PC-9 (cell line): ENCODE measurements at regions not wholly inside any gene's neighbourhood (a gene's known extent, or its start where the extent isn't known, plus 50 kb on each side); places are given as distances from the start of the nearest gene placed in this dataset.

Experiments
- BruUV-seq: library from RNA; stranded (reverse); fragments of 400-500 nt; replicated peaks from 2 replicates; lab custom pipeline; 2021; lab: Mats Ljungman, UMichigan
- CTCF ChIA-PET: fragments of 300-600 bp; sonication (Branson Sonifier 250); formaldehyde crosslinking; loops from one replicate; lab custom pipeline; 2022; ENCODE audit warnings: antibody characterized with exemption; lab: Charles Lee
- POLR2A ChIA-PET: fragments of 300-600 bp; sonication (Branson Sonifier 250); formaldehyde crosslinking; loops from one replicate; lab custom pipeline; 2022; ENCODE audit warnings: antibody characterized with exemption; ENCODE audit not compliant: unreplicated experiment; lab: Charles Lee
- DNase-seq, 2 experiments: peaks; one replicate each; pipeline versions ENCODE4 v3.0.0 to v3.0.0-alpha.2; 2015 to 2022; ENCODE audit warnings: mixed read lengths in 1 of 2
- H2AFZ ChIP-seq: fragments of 200-600 bp; sonication (generic); 2 replicates; pipeline ENCODE4 v1.8.1; 2017; ENCODE audit warnings: antibody characterized with exemption
- H3F3A ChIP-seq: fragments of 200-600 bp; sonication (generic); 2 replicates; pipeline ENCODE4 v1.8.1; 2017; ENCODE audit warnings: antibody characterized with exemption, mild to moderate bottlenecking, low read depth; ENCODE audit not compliant: insufficient read depth
- H3K27ac ChIP-seq: fragments of 200-600 bp; sonication (generic); 2 replicates; pipeline ENCODE4 v1.6.1; 2016; ENCODE audit warnings: mixed run types
- H3K27me3 ChIP-seq: fragments of 200-600 bp; sonication (generic); 2 replicates; pipeline ENCODE4 v1.6.1; 2016; ENCODE audit warnings: low read depth, mixed run types; ENCODE audit not compliant: insufficient read depth
- H3K36me3 ChIP-seq: fragments of 200-600 bp; sonication (generic); 2 replicates; pipeline ENCODE4 v1.6.1; 2016; ENCODE audit warnings: low read depth, mixed run types
- H3K4me1 ChIP-seq: fragments of 200-600 bp; sonication (generic); replicated peaks from 2 replicates; pipeline ENCODE4 v1.6.1; 2016; ENCODE audit warnings: mixed run types; ENCODE audit not compliant: insufficient read depth
- H3K4me2 ChIP-seq: fragments of 200-600 bp; sonication (generic); 2 replicates; pipeline ENCODE4 v1.6.1; 2017; ENCODE audit warnings: mixed run types
- H3K4me3 ChIP-seq: fragments of 200-600 bp; sonication (generic); 2 replicates; pipeline ENCODE4 v1.6.1; 2016; ENCODE audit warnings: mixed run types
- H3K79me2 ChIP-seq: fragments of 200-600 bp; sonication (generic); 2 replicates; pipeline ENCODE4 v1.6.1; 2017; ENCODE audit warnings: low read depth, mixed run types
- H3K9me2 ChIP-seq: fragments of 200-600 bp; sonication (generic); 2 replicates; pipeline ENCODE4 v1.8.1; 2017; ENCODE audit warnings: mild to moderate bottlenecking; ENCODE audit not compliant: insufficient read depth
- H3K9me3 ChIP-seq: fragments of 200-600 bp; sonication (generic); 2 replicates; pipeline ENCODE4 v1.8.1; 2016; ENCODE audit warnings: low read depth; ENCODE audit not compliant: insufficient read depth
- H4K20me1 ChIP-seq: fragments of 200-600 bp; sonication (generic); 2 replicates; pipeline ENCODE4 v1.8.1; 2017; ENCODE audit not compliant: insufficient read depth
- EZH2 ChIP-seq: fragments of 200-600 bp; sonication (generic); IDR thresholded peaks from 2 replicates; pipeline ENCODE4 v1.8.0; 2017; ENCODE audit warnings: antibody characterized with exemption, low read depth
- intact Hi-C: fragments of 100-400 bp; cut with micrococcal nuclease; formaldehyde crosslinking; loops from one replicate; pipeline ENCODE4 v1.10.0; 2022; ENCODE audit not compliant: unreplicated experiment
- TF ChIP-seq, protein P1 (sequence below): fragments of 200-600 bp; sonication (generic); conservative IDR thresholded peaks from 2 replicates; pipeline ENCODE4 v1.6.1; 2017; ENCODE audit warnings: mixed run types, antibody characterized with exemption, mild to moderate bottlenecking, moderate library complexity

DNA sequence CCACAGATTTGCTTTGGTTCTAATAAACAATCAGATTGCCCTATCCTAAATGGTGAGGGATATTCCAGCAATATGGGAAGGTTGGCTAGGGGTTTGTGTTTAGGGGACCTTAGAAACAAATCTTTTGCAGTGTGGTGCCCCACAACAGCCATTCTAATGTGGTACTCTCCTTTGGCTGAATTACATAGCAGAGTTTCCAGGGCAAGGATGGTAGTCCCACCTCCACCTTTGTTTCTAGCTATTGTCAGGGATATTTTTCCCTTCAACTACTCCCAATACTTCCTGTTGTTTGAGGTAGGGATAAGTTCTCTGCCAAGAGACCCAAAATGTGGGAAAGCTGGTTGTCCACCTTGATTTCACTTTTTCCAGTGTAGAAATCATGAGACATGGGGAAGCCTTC lies 494.7 kb upstream of the CHORDC1 start:
- Histone ChIP-seq H3K36me3 (no peaks in the 10 kb centered on the region), H3F3A (no peaks in the 10 kb centered on the region), H2AFZ (0 out of 2 replicates have a peak overlapping the region, but pooled peaks have one; percentile 1), H3K9me2 (no peaks in the 10 kb centered on the region), H3K4me1 (no peaks in the 10 kb centered on the region), H3K4me2 (no peak overlapping the region), H3K79me2 (no peaks in the 10 kb centered on the region), H3K4me3 (no peak overlapping the region), H3K27ac (no peak overlapping the region), H3K27me3 (no peaks in the 10 kb centered on the region), H3K9me3 (no peaks in the 10 kb centered on the region; the same call in 1 of the 2 replicates), H4K20me1 (no peaks in the 10 kb centered on the region)
- TF ChIP-seq EZH2: no peak
- TF ChIP-seq, protein P1, sequence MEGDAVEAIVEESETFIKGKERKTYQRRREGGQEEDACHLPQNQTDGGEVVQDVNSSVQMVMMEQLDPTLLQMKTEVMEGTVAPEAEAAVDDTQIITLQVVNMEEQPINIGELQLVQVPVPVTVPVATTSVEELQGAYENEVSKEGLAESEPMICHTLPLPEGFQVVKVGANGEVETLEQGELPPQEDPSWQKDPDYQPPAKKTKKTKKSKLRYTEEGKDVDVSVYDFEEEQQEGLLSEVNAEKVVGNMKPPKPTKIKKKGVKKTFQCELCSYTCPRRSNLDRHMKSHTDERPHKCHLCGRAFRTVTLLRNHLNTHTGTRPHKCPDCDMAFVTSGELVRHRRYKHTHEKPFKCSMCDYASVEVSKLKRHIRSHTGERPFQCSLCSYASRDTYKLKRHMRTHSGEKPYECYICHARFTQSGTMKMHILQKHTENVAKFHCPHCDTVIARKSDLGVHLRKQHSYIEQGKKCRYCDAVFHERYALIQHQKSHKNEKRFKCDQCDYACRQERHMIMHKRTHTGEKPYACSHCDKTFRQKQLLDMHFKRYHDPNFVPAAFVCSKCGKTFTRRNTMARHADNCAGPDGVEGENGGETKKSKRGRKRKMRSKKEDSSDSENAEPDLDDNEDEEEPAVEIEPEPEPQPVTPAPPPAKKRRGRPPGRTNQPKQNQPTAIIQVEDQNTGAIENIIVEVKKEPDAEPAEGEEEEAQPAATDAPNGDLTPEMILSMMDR: no peak
- ChIA-PET CTCF (no interaction called here), POLR2A (no interaction called here)
- DNase-seq: no peak
- intact Hi-C loops: no loop called here
- no TSS peak for BruUV-seq

DNA sequence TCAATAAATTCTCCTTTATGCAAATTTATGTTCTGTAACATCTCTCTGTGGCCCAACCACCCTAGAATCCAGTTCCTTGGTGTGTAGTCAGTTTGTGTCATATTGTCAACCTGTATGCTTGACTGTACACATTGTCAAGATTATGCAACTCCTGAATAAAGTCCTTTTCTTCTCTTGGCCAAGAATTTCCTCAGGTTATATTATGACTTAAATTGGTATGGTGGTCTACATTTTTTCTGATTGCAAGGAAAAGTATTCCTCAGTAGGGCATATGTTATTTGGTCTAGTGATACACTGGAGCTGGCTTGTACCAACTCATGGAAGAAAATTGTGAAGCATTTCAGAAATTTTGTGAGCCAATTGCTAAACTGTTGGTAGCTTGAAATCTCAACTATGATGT lies 482.8 kb upstream of the CHORDC1 start:
- no TSS peak for BruUV-seq

DNA sequence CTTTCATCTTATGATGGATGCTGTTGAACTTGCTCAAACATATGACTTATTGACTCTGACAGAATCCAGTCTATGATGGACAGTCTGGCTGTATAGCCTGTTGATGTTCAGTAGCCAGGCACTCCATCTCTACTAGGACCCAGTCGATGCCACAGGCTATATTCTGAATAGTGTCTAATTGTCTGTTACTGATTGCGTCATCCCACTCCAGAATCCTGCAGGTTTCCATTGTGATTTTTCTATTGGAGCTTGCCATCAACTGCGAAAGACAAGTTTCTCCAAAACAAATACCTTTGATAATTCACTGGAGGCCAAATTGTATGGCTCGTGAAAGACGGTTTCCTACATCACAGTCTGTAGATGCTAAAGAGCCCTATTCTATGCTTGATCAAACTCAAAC lies 481.7 kb upstream of the CHORDC1 start:
- H3K4me3 ChIP-seq: no peak overlapping the region
- no peaks in the 10 kb centered on the region for H3K9me3 ChIP-seq
- no peak for TF ChIP-seq EZH2
- TF ChIP-seq, protein P1: no peak
- H3K9me2 ChIP-seq: no peaks in the 10 kb centered on the region
- no peaks in the 10 kb centered on the region for H3K36me3 ChIP-seq
- no peak overlapping the region for H3K27ac ChIP-seq
- POLR2A ChIA-PET: no interaction called here
- no peaks in the 10 kb centered on the region for H3F3A ChIP-seq
- no peaks in the 10 kb centered on the region for H3K79me2 ChIP-seq
- CTCF ChIA-PET: no interaction called here
- BruUV-seq: no TSS peak
- no peak for DNase-seq
- intact Hi-C loops: no loop called here
- no peaks in the 10 kb centered on the region for H3K4me1 ChIP-seq
- H3K4me2 ChIP-seq: no peak overlapping the region
- no peaks in the 10 kb centered on the region for H3K27me3 ChIP-seq
- no peak overlapping the region for H2AFZ ChIP-seq
- H4K20me1 ChIP-seq: no peaks in the 10 kb centered on the region

More for the DNA sequence above, 482.8 kb upstream of the CHORDC1 start:
- Histone ChIP-seq H2AFZ (no peak overlapping the region), H3K27ac (no peak overlapping the region), H3K4me2 (no peak overlapping the region), H4K20me1 (no peaks in the 10 kb centered on the region), H3K36me3 (no peaks in the 10 kb centered on the region), H3K9me2 (no peaks in the 10 kb centered on the region), H3K9me3 (no peaks in the 10 kb centered on the region), H3K4me3 (no peak overlapping the region), H3K4me1 (no peaks in the 10 kb centered on the region), H3K27me3 (no peaks in the 10 kb centered on the region), H3F3A (no peaks in the 10 kb centered on the region), H3K79me2 (no peaks in the 10 kb centered on the region)
- no peak for TF ChIP-seq EZH2
- TF ChIP-seq, protein P1: no peak
- ChIA-PET CTCF (no interaction called here), POLR2A (no interaction called here)
- DNase-seq: no peak
- intact Hi-C loops: no loop called here
